NCI-H82 treated with DMSO at 0.1 percent for 48 hours (cell line): ENCODE measurements at regions not wholly inside any gene's neighbourhood (a gene's known extent, or its start where the extent isn't known, plus 50 kb on each side); places are given as distances from the start of the nearest gene placed in this dataset.
A peak's percentile ranks its signal among the peaks of the same experiment; 100 is the strongest.
"Not testable (repeated sequence)": the region's sequence is repeated elsewhere in the genome, so short reads cannot be mapped to it uniquely, and the experiment has no call there.

ENCODE experiments used
- DNase-seq: peaks from one replicate; lab custom pipeline; 2025; ENCODE audit not compliant: unreplicated experiment; lab: John Stamatoyannopoulos, UW

- no peak for DNase-seq
Measured at GRCh38 chr9:16052757-16053530, 500.1 kb downstream of the CCDC171 start.

DNA sequence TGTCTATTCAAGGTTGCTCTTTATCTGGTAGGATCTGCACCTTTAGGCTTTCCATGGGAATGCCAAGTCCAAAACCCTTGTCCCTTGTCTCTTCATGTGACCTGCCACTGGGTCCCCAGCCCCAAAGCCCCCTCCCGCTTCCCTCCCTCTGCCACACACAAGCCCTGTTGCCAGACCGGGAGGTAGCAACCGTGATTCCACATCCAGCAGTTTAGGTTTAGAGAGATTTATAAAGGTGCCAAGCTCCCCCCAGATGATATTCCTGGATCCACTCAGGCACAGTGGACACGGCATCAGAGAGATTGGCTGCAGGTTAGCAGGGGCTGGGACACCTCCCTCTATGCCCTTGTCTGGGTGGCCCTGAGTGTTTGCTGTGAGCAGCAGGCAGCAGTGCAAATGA, 504.7 kb downstream of the CCDC171 start:
- no peak for DNase-seq

DNA sequence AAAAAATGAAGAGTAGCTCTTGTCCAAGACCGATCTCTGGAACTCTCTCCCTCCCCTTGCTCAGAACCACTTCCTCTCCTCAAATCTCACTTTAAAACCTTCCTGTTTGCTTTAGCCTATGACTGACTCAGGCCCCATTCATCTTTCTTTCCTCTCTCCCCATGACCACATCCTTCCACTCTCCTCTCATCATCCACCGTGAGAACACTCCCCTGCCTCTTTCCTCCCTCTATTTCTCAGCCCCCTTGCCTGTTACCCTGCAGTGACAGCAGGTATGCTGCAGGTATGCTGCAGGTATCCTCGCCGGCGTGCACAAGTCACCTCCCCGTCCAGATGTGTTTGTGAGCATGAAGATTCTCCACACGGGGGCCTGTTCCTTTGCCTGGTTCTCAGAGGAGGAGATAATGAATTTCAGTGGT, 505.3 kb downstream of the CCDC171 start:
- no peak for DNase-seq

GRCh38 chr9:16060436-16061129, 507.7 kb downstream of the CCDC171 start:
- DNase-seq: no peak

DNA sequence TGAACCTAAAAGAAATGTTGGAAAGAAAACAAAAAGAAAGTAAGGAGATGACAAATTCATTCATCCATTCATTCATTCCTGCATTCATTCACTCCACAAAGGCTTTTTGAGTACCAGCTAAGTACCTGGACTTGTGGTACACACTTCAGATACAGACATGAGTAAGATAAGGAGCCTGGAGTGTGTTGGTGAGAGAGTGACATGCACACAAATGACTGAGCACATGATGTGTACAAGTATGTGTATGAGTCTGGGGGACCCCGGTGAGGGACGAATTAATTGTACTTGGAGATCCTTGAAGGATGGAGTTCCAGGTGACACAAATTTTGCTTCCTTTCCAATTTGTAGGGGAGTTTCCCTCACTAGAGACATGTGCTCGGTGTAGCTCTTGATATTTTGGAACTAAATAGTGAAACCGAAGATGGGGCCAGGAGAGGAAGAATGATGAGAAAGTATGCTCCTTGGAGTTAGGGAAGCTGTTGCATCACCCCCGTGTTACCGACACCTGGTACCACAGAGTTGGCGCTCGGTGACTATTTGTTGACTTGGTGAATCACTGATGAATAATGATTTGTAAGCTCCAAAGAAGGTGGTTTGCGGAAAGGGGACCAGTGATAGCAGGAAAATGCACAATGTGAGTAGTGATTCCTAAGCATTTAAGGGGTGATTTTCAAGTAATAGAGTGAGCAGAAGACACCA, 509.8 kb downstream of the CCDC171 start:
- no peak for DNase-seq

GRCh38 chr9:16063241-16063591, 510.4 kb downstream of the CCDC171 start:
- DNase-seq: no peak

- DNase-seq: peak; percentile 0
Measured at GRCh38 chr9:16064771-16065170, 511.9 kb downstream of the CCDC171 start.

DNA sequence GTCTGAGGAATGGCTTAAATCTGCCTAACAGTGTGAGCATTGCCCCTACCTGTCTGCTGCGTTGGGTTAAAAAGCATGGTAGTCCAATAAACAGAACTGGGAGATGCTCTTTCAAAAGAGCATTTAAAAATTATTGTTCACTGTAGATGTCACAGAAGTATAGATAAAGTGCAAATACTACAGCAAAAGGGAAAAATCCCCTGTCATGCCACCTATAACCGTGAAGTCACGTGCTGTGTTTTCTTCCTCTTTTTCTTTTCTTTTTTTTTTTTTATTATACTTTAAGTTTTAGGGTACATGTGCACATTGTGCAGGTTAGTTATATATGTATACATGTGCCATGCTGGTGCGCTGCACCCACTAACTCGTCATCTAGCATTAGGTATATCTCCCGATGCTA, 513.4 kb downstream of the CCDC171 start:
- not testable (repeated sequence) for DNase-seq

DNA sequence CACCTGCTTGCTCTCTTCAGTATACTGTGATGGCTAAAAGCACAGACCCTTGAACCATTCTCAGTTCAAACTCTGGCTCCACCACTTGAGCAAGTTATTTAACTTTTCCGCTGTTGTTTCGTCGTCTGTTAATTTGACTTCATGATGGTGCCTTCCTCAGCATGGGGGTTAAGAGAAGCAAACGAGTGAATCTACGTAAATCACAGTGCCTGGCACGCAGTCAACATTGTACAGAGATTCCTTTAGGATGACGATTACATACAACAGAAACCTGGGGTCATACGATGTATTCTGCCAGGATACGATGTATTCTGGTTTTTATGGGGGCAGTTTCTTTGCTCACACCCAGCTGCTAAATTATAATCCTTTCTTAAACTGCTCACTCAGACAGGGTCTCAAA, 515.6 kb downstream of the CCDC171 start:
- DNase-seq: no peak

DNA sequence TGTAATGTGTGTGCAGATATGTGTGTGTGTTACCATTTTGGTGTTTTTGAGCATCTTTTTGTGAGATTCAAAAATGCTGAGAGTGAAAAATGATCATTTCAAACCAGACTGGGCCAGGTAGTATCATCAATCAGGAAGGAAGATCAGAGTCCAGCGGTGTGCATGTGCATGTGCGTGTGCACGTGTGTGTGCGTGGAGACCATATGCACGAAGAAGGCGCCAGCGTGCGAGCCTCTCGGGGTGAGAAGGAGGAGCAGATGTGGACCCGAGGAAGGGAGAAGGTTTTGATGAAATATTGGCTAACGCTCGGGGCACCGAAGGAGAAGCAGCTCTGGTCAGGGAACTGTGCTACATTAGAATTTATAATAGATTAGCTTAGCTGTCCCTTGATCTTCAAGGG, 516.4 kb downstream of the CCDC171 start:
- no peak for DNase-seq

GRCh38 chr9:16069671-16070454, 517.0 kb downstream of the CCDC171 start:
- DNase-seq: no peak

DNA sequence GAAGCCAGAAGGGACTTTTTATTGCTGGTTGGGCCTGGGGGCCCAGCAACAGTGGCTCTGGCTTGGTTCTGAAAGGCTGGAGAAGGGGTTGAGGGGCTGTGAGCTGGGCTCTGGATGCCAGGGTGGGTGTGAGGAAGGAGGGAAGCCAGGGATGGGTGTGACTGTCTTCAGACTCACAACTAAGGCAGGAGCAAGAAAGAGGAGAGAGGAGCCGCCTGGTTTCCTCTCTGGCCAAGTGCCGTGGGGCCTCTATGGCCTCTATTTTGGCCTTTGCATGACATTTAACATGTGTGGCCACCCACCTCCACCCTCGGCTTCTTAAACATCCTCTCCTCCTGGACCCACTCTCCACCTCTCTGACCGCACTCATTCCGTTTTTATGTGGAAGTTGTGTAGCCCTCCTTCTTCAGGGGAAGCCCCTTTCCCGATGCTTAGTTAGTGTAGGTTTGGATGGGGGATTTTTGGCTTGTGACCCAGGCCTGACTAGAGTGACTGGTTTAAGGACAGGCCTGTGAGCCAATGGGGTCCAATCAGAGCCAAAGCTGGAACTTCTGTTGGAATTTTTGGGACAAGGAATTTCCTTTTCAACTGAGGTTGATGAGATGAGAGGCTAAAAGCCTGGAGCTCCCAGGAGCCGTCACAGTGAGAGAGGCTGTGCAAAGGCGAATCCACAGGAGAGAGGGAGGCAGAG, 517.8 kb downstream of the CCDC171 start:
- no peak for DNase-seq

- no peak for DNase-seq
Measured at GRCh38 chr9:16071400-16071799, 518.6 kb downstream of the CCDC171 start.

DNA sequence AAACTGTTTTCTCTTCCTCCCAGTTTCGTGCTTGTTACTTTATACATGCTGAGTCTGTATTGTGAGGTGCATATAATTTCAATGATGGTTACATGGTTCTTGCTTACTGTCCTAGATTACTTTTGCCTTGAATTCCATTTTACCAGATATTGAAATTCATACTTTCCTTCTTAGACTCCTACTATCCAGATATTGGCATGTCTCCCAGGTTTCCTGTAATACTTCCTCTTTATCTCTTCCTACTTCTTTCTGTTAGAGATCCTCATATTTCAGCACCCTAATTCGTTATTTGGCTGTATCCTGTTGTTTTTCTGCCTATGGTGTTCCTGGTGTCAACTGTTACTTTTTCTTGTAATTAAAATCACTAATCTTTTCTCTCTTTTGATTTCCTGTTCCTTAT, 522.1 kb downstream of the CCDC171 start:
- DNase-seq: no peak

DNA sequence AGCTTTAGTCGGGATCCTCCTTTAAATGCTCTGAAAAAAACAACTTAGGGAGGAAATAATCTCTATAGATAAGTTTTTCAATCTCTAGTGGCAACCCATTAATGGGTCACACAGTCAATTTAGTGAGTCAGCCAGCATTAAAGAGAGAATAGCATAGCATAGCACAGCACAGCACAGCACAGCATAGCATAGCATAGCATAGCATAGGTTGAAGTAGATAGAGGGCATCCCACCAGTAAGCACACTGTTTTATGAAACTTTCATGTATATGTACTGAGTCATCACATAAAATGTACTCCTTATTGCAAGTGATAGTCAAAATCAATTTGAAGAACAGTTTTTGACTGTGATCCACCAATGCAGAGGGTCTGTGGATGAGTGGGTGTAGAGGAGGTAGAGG, 522.9 kb downstream of the CCDC171 start:
- no peak for DNase-seq

- DNase-seq: no peak
Measured at GRCh38 chr9:16076511-16076910, 523.7 kb downstream of the CCDC171 start.

GRCh38 chr9:16082796-16083195, 530.0 kb downstream of the CCDC171 start:
- no peak for DNase-seq

GRCh38 chr9:16085167-16085726, 532.4 kb downstream of the CCDC171 start:
- no peak for DNase-seq

GRCh38 chr9:16090907-16091629, 538.2 kb downstream of the CCDC171 start:
- DNase-seq: no peak
